CD4-positive, alpha-beta T cell (primary cell): ENCODE measurements at regions not wholly inside any gene's neighbourhood (a gene's known extent, or its start where the extent isn't known, plus 50 kb on each side); places are given as distances from the start of the nearest gene placed in this dataset.

Source experiments
- ATAC-seq: fragments of 200-7000 bp; cut with Tn5 transposase; one replicate; pipeline ENCODE4 v1.10.0; 2022; ENCODE audit warnings: mild to moderate bottlenecking; ENCODE audit not compliant: poor library complexity
- CTCF ChIA-PET: fragments of 350-600 bp; sonication (Branson Sonifier 250); formaldehyde crosslinking; loops from one replicate; lab custom pipeline; 2021; ENCODE audit warnings: antibody characterized with exemption, inconsistent platforms; lab: Charles Lee
- POLR2A ChIA-PET: fragments of 350-600 bp; sonication (Branson Sonifier 250); formaldehyde crosslinking; loops from one replicate; lab custom pipeline; 2021; ENCODE audit warnings: antibody characterized with exemption, inconsistent platforms; lab: Charles Lee
- DNase-seq, 14 experiments: peaks; one replicate each; pipeline ENCODE4 v3.0.0-alpha.2; 2013 to 2020; ENCODE audit warnings: mixed read lengths in 2 of 14
- H3K27ac ChIP-seq, 2 donors: one replicate each; pipeline versions ENCODE4 v1.5.1 to v1.7.0; 2013; ENCODE audit warnings: low read length in 2 of 2, low read depth in 1 of 2, mild to moderate bottlenecking in 1 of 2
- H3K27me3 ChIP-seq, 2 experiments: 1 replicate in 1 of 2; 2 replicates in 1 of 2; pipeline versions ENCODE4 v1.6.1 to v1.7.0; 2013; ENCODE audit warnings: low read length in 2 of 2, control low read depth in 1 of 2, mild to moderate bottlenecking in 1 of 2, moderate library complexity in 1 of 2; ENCODE audit not compliant: insufficient read depth in 2 of 2, control insufficient read depth in 1 of 2
- H3K36me3 ChIP-seq: one replicate; pipeline ENCODE4 v1.6.1; 2013; ENCODE audit warnings: low read length, control low read depth; ENCODE audit not compliant: insufficient read depth
- H3K4me1 ChIP-seq: one replicate; pipeline ENCODE4 v1.6.1; 2013; ENCODE audit warnings: low read length, control low read depth; ENCODE audit not compliant: insufficient read depth
- H3K4me3 ChIP-seq: one replicate; pipeline ENCODE4 v1.5.1; 2013; ENCODE audit warnings: mild to moderate bottlenecking, low read length, moderate library complexity
- H3K9me3 ChIP-seq, 2 experiments: 1 replicate in 1 of 2; 2 replicates in 1 of 2; pipeline versions ENCODE4 v1.6.1 to v1.7.0; 2013; ENCODE audit warnings: low read length in 2 of 2, mild to moderate bottlenecking in 2 of 2, control low read depth in 1 of 2, moderate library complexity in 1 of 2; ENCODE audit not compliant: control insufficient read depth in 1 of 2, insufficient read depth in 1 of 2
- H3K27ac Mint-ChIP-seq: one replicate; pipeline ENCODE4 v1.8.0; 2020; ENCODE audit warnings: mixed read lengths
- H3K27me3 Mint-ChIP-seq: one replicate; pipeline ENCODE4 v1.8.0; 2021; ENCODE audit warnings: mixed read lengths
- H3K36me3 Mint-ChIP-seq: one replicate; pipeline ENCODE4 v1.8.0; 2021; ENCODE audit warnings: low read depth, mixed read lengths
- H3K4me1 Mint-ChIP-seq: one replicate; pipeline ENCODE4 v1.8.0; 2021; ENCODE audit warnings: low read depth, mixed read lengths
- H3K4me3 Mint-ChIP-seq: one replicate; pipeline ENCODE4 v1.8.0; 2020; ENCODE audit warnings: mild to moderate bottlenecking, mixed read lengths
- H3K9me3 Mint-ChIP-seq: one replicate; pipeline ENCODE4 v1.8.0; 2020; ENCODE audit warnings: mixed read lengths
- CTCF ChIP-seq: fragments of 200-600 bp; IDR thresholded peaks from one replicate; pipeline ENCODE4 v1.8.0; 2022; ENCODE audit warnings: antibody characterized with exemption, mild to moderate bottlenecking
- intact Hi-C, 2 experiments: fragments of 100-400 bp; cut with DNase I in 1 of 2; cut with micrococcal nuclease in 1 of 2; formaldehyde crosslinking; loops; one replicate each; pipeline versions ENCODE4 v1.15.1 to v1.9.0; 2023 to 2025; cut with DNase I, micrococcal nuclease

- CTCF ChIA-PET: no interaction called here
- Histone ChIP-seq H3K4me3 (no peak overlapping the region), H3K27ac (no peak overlapping the region), H3K9me3 (no peaks in the 10 kb centered on the region), H3K4me1 (no peaks in the 10 kb centered on the region), H3K27me3 (no peaks in the 10 kb centered on the region), H3K36me3 (no peaks in the 10 kb centered on the region)
- DNase-seq: no peak
- POLR2A ChIA-PET: no interaction called here
- peaks cover 15% of the 10 kb centered on the region for H3K36me3 Mint-ChIP-seq
- H3K4me3 Mint-ChIP-seq: no peak overlapping the region
- no peaks in the 10 kb centered on the region for H3K9me3 Mint-ChIP-seq
- no peaks in the 10 kb centered on the region for H3K4me1 Mint-ChIP-seq
- H3K27me3 Mint-ChIP-seq: no peaks in the 10 kb centered on the region
- no peak for ATAC-seq
- intact Hi-C loops: no loop called here
- no peak for TF ChIP-seq CTCF
- H3K27ac Mint-ChIP-seq: no peak overlapping the region
Observed at GRCh38 chr17:63276821-63277220, 169.3 kb downstream of the CYB561 start.

- DNase-seq: no peak
- Histone ChIP-seq H3K27me3 (no peaks in the 10 kb centered on the region), H3K36me3 (no peaks in the 10 kb centered on the region), H3K4me3 (no peak overlapping the region), H3K27ac (no peak overlapping the region), H3K9me3 (no peaks in the 10 kb centered on the region), H3K4me1 (no peaks in the 10 kb centered on the region)
- peaks cover 3% of the 10 kb centered on the region for H3K9me3 Mint-ChIP-seq
- no peaks in the 10 kb centered on the region for H3K27me3 Mint-ChIP-seq
- H3K4me1 Mint-ChIP-seq: no peaks in the 10 kb centered on the region
- peaks cover 23% of the 10 kb centered on the region for H3K36me3 Mint-ChIP-seq
- CTCF ChIA-PET: no interaction called here
- H3K27ac Mint-ChIP-seq: no peak overlapping the region
- H3K4me3 Mint-ChIP-seq: no peak overlapping the region
- POLR2A ChIA-PET: no interaction called here
- intact Hi-C loops: no loop called here
- TF ChIP-seq CTCF: no peak
- ATAC-seq: no peak
Observed at GRCh38 chr17:63277629-63278028, 168.5 kb downstream of the CYB561 start.

DNA sequence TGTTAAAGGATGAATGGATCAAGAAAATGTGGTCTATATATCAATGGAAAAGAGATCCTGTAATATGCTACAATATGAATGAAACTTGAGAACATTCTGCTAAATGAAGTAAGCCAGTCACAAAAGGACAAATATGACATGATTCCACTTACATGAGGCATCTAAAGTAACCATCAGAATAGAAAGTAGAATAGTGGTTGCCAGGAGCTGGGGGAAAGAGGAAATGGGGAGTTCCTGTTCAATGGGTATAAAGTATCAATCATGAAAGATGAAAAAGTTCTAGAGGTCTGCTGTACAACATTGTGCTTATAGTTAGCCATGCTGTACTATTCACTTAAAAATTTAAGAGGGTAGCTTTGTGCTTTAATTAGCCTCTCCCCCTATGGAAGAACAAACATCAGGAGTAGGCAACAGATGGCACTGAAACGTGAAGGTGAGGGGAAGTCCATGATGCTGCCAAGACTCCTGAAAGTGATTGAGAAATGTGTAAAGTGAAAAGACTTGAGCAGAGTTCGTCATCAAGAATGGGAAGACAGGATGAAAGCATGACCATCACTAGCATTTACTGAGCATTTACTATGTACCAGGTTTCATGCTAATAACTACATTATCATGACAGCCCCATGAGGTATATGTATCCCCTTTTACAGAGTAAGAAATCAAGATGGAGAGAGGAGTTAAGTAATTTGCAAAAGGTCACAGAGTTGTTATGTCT is 167.2 kb downstream of the CYB561 start:
- CTCF ChIA-PET: no interaction called here
- intact Hi-C loops: no loop called here
- DNase-seq (peak in 2 of 14 experiments; percentile 11 to 14), ATAC-seq (no peak)
- TF ChIP-seq CTCF: no peak
- Mint-ChIP-seq H3K9me3 (peaks cover 4% of the 10 kb centered on the region), H3K36me3 (peaks cover 35% of the 10 kb centered on the region), H3K27me3 (no peaks in the 10 kb centered on the region), H3K4me1 (no peaks in the 10 kb centered on the region), H3K27ac (no peak overlapping the region), H3K4me3 (no peak overlapping the region)
- no peaks in the 10 kb centered on the region for H3K9me3 ChIP-seq
- no peak overlapping the region for H3K27ac ChIP-seq
- H3K4me3 ChIP-seq: no peak overlapping the region
- no peaks in the 10 kb centered on the region for H3K27me3 ChIP-seq
- H3K36me3 ChIP-seq: no peaks in the 10 kb centered on the region
- POLR2A ChIA-PET: no interaction called here
- H3K4me1 ChIP-seq: no peaks in the 10 kb centered on the region
